Activated CD4-positive, alpha-beta T cell treated with anti-CD3 and anti-CD28 coated beads, Interleukin-2, amount 10 ng/mL, durations not matched to agents 24 days and 14 days (primary cell): ENCODE measurements at regions not wholly inside any gene's neighbourhood (a gene's known extent, or its start where the extent isn't known, plus 50 kb on each side); places are given as distances from the start of the nearest gene placed in this dataset.

Source experiments
- DNase-seq: peaks from one replicate; pipeline ENCODE4 v3.0.0; 2022
- H3K27ac Mint-ChIP-seq: one replicate; pipeline ENCODE4 v1.8.0; 2022; ENCODE audit warnings: mild to moderate bottlenecking, mixed read lengths
- H3K27me3 Mint-ChIP-seq: one replicate; pipeline ENCODE4 v1.8.0; 2022; ENCODE audit warnings: mixed read lengths
- H3K36me3 Mint-ChIP-seq: one replicate; pipeline ENCODE4 v1.8.0; 2022; ENCODE audit warnings: low read depth, mild to moderate bottlenecking, mixed read lengths
- H3K4me1 Mint-ChIP-seq: one replicate; pipeline ENCODE4 v1.8.0; 2021; ENCODE audit warnings: mixed read lengths
- H3K4me3 Mint-ChIP-seq: one replicate; pipeline ENCODE4 v1.8.0; 2022; ENCODE audit warnings: mild to moderate bottlenecking, moderate library complexity, mixed read lengths
- H3K9me3 Mint-ChIP-seq: one replicate; pipeline ENCODE4 v1.8.0; 2021; ENCODE audit warnings: mixed read lengths
- intact Hi-C: fragments of 100-400 bp; cut with micrococcal nuclease; formaldehyde crosslinking; loops from one replicate; pipeline ENCODE4 v1.15.1; 2023

DNA sequence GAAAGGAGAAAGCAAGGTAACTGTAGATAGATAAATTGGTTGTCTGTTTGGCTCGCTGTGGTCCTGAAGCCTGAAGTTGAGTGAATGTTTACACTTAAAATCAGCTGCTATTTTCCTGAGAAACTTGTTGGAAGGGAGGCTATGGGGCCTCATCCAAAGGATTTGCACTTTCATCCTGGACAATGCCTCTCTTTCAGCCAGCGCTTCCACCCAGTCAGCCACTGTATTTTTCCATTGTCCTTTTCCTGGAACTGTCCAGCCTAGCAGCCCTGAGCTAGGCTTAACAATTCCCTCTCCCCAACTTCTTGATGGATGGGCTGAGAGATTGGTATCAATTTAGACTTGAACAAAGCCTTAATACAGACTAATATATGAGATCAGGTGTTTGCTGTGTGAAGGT is 429.2 kb downstream of the DMAC1 start:
- Mint-ChIP-seq H3K27me3 (peaks cover 2% of the 10 kb centered on the region), H3K4me1 (no peaks in the 10 kb centered on the region), H3K27ac (no peak overlapping the region), H3K36me3 (no peaks in the 10 kb centered on the region), H3K4me3 (no peak overlapping the region), H3K9me3 (no peaks in the 10 kb centered on the region)
- no peak for DNase-seq
- intact Hi-C loops: no loop called here

DNA sequence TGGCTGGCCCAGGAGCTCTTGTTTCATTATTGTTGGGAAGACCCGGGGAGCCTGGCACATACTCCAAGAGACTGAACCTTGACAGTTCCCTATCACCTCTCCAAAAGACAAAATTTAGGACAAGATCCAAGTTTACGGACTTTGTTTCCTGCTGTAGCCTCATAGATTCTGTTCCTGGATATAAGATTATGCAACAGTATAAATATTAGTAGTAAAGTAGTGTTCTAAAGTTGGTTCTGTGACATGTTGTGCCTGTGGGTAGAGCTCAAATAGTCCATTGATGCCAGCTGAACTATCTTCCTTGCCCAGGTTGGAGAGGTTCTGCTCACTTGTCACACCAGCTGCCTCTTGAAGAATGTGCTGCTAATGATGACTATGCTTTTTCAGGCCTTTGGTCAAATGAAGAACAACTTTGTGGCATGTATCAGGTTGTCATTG is 430.2 kb downstream of the DMAC1 start:
- no peaks in the 10 kb centered on the region for H3K36me3 Mint-ChIP-seq
- H3K4me3 Mint-ChIP-seq: no peak overlapping the region
- H3K27ac Mint-ChIP-seq: no peak overlapping the region
- DNase-seq: no peak
- intact Hi-C loops: loop anchor here (10.0 kb wide), 1 partner anchor 315 kb away; no protein-coding TSS in a partner anchor
- no peaks in the 10 kb centered on the region for H3K9me3 Mint-ChIP-seq
- H3K4me1 Mint-ChIP-seq: no peaks in the 10 kb centered on the region
- peaks cover 2% of the 10 kb centered on the region for H3K27me3 Mint-ChIP-seq

DNA sequence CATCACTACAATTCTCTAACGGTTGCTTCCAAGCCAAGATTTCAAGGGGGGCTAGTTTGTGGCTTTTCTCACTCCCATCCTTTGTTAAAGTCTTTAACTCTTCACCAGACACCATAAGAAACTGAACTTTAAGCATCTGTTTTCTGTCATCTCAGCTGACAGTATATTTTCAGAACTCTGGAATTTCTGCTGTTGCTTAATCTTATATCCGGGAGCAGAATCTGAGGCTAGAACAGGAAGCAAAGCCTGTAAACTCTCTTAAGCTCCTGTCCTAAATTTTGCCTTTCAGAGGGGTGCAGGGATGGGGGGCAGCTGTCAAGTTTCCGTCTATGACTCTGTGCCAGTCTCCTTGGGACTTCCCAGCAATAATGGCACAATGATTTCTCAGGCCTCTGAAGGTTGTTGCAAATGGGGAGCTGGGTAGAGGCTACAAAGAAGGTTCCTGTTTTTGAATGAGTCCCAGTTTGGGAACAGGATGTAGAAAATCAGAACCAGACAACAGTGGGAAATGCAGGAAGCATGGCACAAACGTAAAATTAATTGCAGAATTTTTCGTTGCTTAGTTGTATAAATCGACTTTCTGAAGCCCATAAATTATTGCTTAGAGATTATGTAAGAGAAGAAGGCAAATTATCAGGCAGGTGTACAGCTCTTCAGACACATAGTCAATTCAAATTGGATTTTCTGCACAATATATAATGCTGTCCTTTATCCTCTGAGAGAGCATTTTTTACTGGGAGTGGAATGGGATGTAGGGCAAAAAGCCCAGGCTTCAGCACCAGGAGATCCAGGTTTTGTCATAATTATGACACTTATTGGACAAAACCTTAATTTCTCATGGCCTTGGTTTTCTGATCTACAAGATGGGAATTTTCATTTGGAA is 430.9 kb downstream of the DMAC1 start:
- H3K36me3 Mint-ChIP-seq: no peaks in the 10 kb centered on the region
- no peak overlapping the region for H3K4me3 Mint-ChIP-seq
- no peak for DNase-seq
- intact Hi-C loops: loop anchor here (10.0 kb wide), 1 partner anchor 314 kb away; no protein-coding TSS in a partner anchor
- H3K27ac Mint-ChIP-seq: no peak overlapping the region
- peaks cover under 1% of the 10 kb centered on the region for H3K27me3 Mint-ChIP-seq
- H3K4me1 Mint-ChIP-seq: no peaks in the 10 kb centered on the region
- no peaks in the 10 kb centered on the region for H3K9me3 Mint-ChIP-seq

- H3K27me3 Mint-ChIP-seq: no peaks in the 10 kb centered on the region
- H3K4me3 Mint-ChIP-seq: no peak overlapping the region
- no peaks in the 10 kb centered on the region for H3K36me3 Mint-ChIP-seq
- H3K9me3 Mint-ChIP-seq: no peaks in the 10 kb centered on the region
- no peak overlapping the region for H3K27ac Mint-ChIP-seq
- intact Hi-C loops: loop anchor here (10.0 kb wide), 1 partner anchor 313 kb away; no protein-coding TSS in a partner anchor
- H3K4me1 Mint-ChIP-seq: no peaks in the 10 kb centered on the region
- DNase-seq: no peak
These were observed 431.9 kb downstream of the DMAC1 start for GRCh38 chr9:7367726-7368125.

DNA sequence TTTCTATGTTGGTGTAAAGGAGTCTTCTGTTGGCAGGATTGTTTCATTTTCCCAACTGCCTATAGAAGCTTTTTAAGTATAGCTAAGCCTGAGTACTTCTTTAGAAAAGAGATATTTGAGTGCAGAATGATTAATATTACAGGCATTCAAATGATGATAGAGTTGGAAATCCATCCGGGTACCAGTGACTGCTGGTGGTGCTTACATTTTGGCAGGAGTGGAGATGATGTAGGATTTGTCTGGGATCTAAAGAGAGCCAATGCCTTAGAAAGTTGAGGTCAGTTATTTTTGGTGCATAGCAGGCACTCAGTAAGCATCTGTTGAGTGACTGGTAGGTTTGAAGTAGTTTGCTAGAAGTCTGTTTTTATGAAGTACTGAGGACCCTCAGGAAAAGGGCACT is 433.5 kb downstream of the DMAC1 start:
- intact Hi-C loops: loop anchor here (10.0 kb wide), 1 partner anchor 311 kb away; no protein-coding TSS in a partner anchor
- H3K4me1 Mint-ChIP-seq: no peaks in the 10 kb centered on the region
- H3K36me3 Mint-ChIP-seq: no peaks in the 10 kb centered on the region
- H3K27ac Mint-ChIP-seq: no peak overlapping the region
- no peaks in the 10 kb centered on the region for H3K9me3 Mint-ChIP-seq
- no peak for DNase-seq
- H3K4me3 Mint-ChIP-seq: no peak overlapping the region
- no peaks in the 10 kb centered on the region for H3K27me3 Mint-ChIP-seq

DNA sequence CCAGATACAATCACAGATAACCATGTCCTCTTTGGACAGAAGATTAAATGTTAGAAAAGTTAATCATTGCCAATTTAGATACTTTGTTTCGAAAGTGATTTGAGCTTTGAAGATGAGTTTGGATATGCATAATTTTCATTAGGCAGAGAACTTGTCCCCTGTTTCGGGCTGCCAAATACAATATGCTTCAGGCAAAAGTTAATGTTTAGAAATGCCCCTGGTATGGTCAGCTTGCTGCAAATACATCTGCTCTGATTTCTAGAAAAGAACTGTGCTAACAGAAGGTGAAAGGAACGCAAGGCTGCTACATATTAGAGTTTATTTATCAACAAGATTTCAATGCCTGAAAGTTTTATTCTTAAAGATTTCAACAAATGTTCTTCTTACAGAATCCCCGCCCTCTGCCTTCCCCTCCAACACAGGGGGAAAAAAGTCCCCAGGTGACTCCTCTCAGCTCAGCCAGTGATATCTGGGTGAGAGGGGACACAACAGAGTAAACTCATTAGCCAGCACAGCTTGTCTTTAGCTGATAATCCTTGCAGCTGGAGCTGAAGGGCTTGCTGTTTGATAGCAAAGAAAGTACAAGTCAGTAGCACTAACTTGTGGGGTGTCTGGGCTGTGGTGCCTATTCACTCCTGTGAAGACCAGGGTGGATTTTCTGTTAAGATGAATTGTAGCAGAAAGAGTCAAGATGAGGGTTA is 435.7 kb downstream of the DMAC1 start:
- Mint-ChIP-seq H3K4me3 (no peak overlapping the region), H3K36me3 (no peaks in the 10 kb centered on the region), H3K4me1 (no peaks in the 10 kb centered on the region), H3K9me3 (no peaks in the 10 kb centered on the region), H3K27ac (no peak overlapping the region), H3K27me3 (no peaks in the 10 kb centered on the region)
- DNase-seq: no peak
- intact Hi-C loops: loop anchor here (10.0 kb wide), 1 partner anchor 309 kb away; no protein-coding TSS in a partner anchor

GRCh38 chr9:7360513-7360912 is 439.1 kb downstream of the DMAC1 start:
- no peaks in the 10 kb centered on the region for H3K9me3 Mint-ChIP-seq
- DNase-seq: no peak

GRCh38 chr9:7358876-7359275 is 440.7 kb downstream of the DMAC1 start:
- Mint-ChIP-seq H3K4me3 (no peak overlapping the region), H3K27me3 (peaks cover 8% of the 10 kb centered on the region), H3K27ac (no peak overlapping the region), H3K36me3 (no peaks in the 10 kb centered on the region), H3K9me3 (no peaks in the 10 kb centered on the region), H3K4me1 (no peaks in the 10 kb centered on the region)
- no peak for DNase-seq
- intact Hi-C loops: no loop called here

More at GRCh38 chr9:7360513-7360912, 439.1 kb downstream of the DMAC1 start:
- Mint-ChIP-seq H3K4me1 (no peaks in the 10 kb centered on the region), H3K27ac (no peak overlapping the region), H3K36me3 (no peaks in the 10 kb centered on the region), H3K4me3 (no peak overlapping the region), H3K27me3 (peaks cover 5% of the 10 kb centered on the region)
- intact Hi-C loops: loop anchor here (10.0 kb wide), 1 partner anchor 306 kb away; no protein-coding TSS in a partner anchor

- H3K4me1 Mint-ChIP-seq: no peaks in the 10 kb centered on the region
- H3K36me3 Mint-ChIP-seq: no peaks in the 10 kb centered on the region
- no peak overlapping the region for H3K4me3 Mint-ChIP-seq
- peaks cover 17% of the 10 kb centered on the region for H3K27me3 Mint-ChIP-seq
- H3K27ac Mint-ChIP-seq: no peak overlapping the region
- intact Hi-C loops: no loop called here
- DNase-seq: no peak
- peaks cover 3% of the 10 kb centered on the region for H3K9me3 Mint-ChIP-seq
These were observed 444.9 kb downstream of the DMAC1 start for GRCh38 chr9:7354704-7355103.

GRCh38 chr9:7348692-7349091 is 450.9 kb downstream of the DMAC1 start:
- Mint-ChIP-seq H3K9me3 (peaks cover 8% of the 10 kb centered on the region), H3K27me3 (peaks cover 15% of the 10 kb centered on the region), H3K4me3 (no peak overlapping the region), H3K4me1 (no peaks in the 10 kb centered on the region), H3K36me3 (no peaks in the 10 kb centered on the region), H3K27ac (no peak overlapping the region)
- no peak for DNase-seq
- intact Hi-C loops: no loop called here

DNA sequence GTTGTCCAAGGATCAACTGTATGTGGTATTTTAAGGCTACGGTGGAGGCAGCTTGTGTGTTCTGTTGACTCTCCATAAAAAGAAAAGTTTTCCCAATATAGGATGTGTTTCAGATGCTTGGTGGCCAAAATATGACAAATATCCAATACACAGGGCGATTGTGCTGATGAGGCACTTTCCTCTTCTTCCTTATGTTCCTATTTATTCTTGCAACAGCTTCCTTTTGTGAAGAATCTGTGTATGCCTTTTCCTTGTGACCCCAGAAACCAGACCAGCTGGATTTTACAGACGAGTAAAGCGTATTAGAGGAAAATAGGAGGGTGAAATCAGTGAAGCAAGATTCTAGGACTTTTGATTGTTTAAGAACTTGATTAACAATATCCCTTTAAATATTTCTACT is 452.0 kb downstream of the DMAC1 start:
- peaks cover 8% of the 10 kb centered on the region for H3K9me3 Mint-ChIP-seq
- intact Hi-C loops: no loop called here

GRCh38 chr9:7346144-7346543 is 453.4 kb downstream of the DMAC1 start:
- H3K4me1 Mint-ChIP-seq: no peaks in the 10 kb centered on the region
- H3K36me3 Mint-ChIP-seq: no peaks in the 10 kb centered on the region
- peaks cover 16% of the 10 kb centered on the region for H3K27me3 Mint-ChIP-seq
- intact Hi-C loops: no loop called here
- H3K27ac Mint-ChIP-seq: no peak overlapping the region
- no peak overlapping the region for H3K4me3 Mint-ChIP-seq
- peaks cover 8% of the 10 kb centered on the region for H3K9me3 Mint-ChIP-seq
- DNase-seq: no peak

More for the DNA sequence above, 452.0 kb downstream of the DMAC1 start:
- DNase-seq: no peak
- Mint-ChIP-seq H3K27ac (no peak overlapping the region), H3K4me3 (no peak overlapping the region), H3K4me1 (no peaks in the 10 kb centered on the region), H3K36me3 (no peaks in the 10 kb centered on the region), H3K27me3 (peaks cover 13% of the 10 kb centered on the region)

GRCh38 chr9:7342736-7343135 is 456.8 kb downstream of the DMAC1 start:
- intact Hi-C loops: no loop called here
- no peaks in the 10 kb centered on the region for H3K9me3 Mint-ChIP-seq
- H3K27ac Mint-ChIP-seq: no peak overlapping the region
- H3K4me3 Mint-ChIP-seq: no peak overlapping the region
- H3K36me3 Mint-ChIP-seq: no peaks in the 10 kb centered on the region
- no peak for DNase-seq
- no peaks in the 10 kb centered on the region for H3K4me1 Mint-ChIP-seq
- peaks cover 16% of the 10 kb centered on the region for H3K27me3 Mint-ChIP-seq

- no peak for DNase-seq
- H3K4me1 Mint-ChIP-seq: no peaks in the 10 kb centered on the region
- no peak overlapping the region for H3K27ac Mint-ChIP-seq
- no peak overlapping the region for H3K4me3 Mint-ChIP-seq
- intact Hi-C loops: no loop called here
- H3K9me3 Mint-ChIP-seq: no peaks in the 10 kb centered on the region
- H3K36me3 Mint-ChIP-seq: no peaks in the 10 kb centered on the region
- peaks cover 22% of the 10 kb centered on the region for H3K27me3 Mint-ChIP-seq
These were observed 457.3 kb downstream of the DMAC1 start for GRCh38 chr9:7342229-7342628.
